HEK293T (cell line): ENCODE measurements at regions not wholly inside any gene's neighbourhood (a gene's known extent, or its start where the extent isn't known, plus 50 kb on each side); places are given as distances from the start of the nearest gene placed in this dataset.
A peak's percentile ranks its signal among the peaks of the same experiment; 100 is the strongest.

Experiments
- CTCF ChIA-PET: fragments of 350-600 bp; formaldehyde crosslinking; extraction: SDS; loops from one replicate; lab custom pipeline; 2021; ENCODE audit warnings: antibody characterized with exemption, inconsistent platforms; lab: Yijun Ruan, JAX
- POLR2A ChIA-PET: fragments of 350-600 bp; formaldehyde crosslinking; extraction: SDS; loops from one replicate; lab custom pipeline; 2020; ENCODE audit warnings: antibody characterized with exemption, inconsistent platforms; lab: Yijun Ruan, JAX
- DNase-seq: peaks from one replicate; pipeline ENCODE4 v3.0.0; 2012; ENCODE audit warnings: mixed read lengths; ENCODE audit errors: extremely low spot score
- ARNT ChIP-seq: fragments of 450-650 bp; IDR thresholded peaks from 2 replicates; pipeline ENCODE4 v1.6.1; 2017; ENCODE audit warnings: mild to moderate bottlenecking
- BHLHE40 ChIP-seq: fragments of 450-650 bp; IDR thresholded peaks from 2 replicates; pipeline ENCODE4 v1.6.1; 2016; ENCODE audit warnings: mild to moderate bottlenecking, moderate library complexity, borderline replicate concordance
- CTBP1 ChIP-seq: fragments of 450-650 bp; IDR thresholded peaks from 2 replicates; pipeline ENCODE4 v1.6.1; 2016; ENCODE audit warnings: borderline replicate concordance
- ELF4 ChIP-seq: fragments of 450-650 bp; IDR thresholded peaks from 2 replicates; pipeline ENCODE4 v1.6.1; 2017; ENCODE audit warnings: antibody characterized with exemption
- FOXA1 ChIP-seq: fragments of 450-650 bp; IDR thresholded peaks from 2 replicates; pipeline ENCODE4 v1.6.1; 2016; ENCODE audit warnings: mild to moderate bottlenecking
- FOXK2 ChIP-seq: fragments of 450-650 bp; IDR thresholded peaks from 2 replicates; pipeline ENCODE4 v1.6.1; 2016; ENCODE audit warnings: mild to moderate bottlenecking
- FOXM1 ChIP-seq: fragments of 450-650 bp; IDR thresholded peaks from 2 replicates; pipeline ENCODE4 v1.6.1; 2017; ENCODE audit warnings: mild to moderate bottlenecking, borderline replicate concordance
- HDGF ChIP-seq: fragments of 450-650 bp; IDR thresholded peaks from 2 replicates; pipeline ENCODE4 v1.6.1; 2017; ENCODE audit warnings: antibody characterized with exemption, borderline replicate concordance
- L3MBTL2 ChIP-seq: fragments of 450-650 bp; conservative IDR thresholded peaks from 2 replicates; pipeline ENCODE4 v1.6.1; 2016; ENCODE audit warnings: mild to moderate bottlenecking
- LEF1 ChIP-seq: fragments of 450-650 bp; IDR thresholded peaks from 2 replicates; pipeline ENCODE4 v1.6.1; 2017; ENCODE audit warnings: mild to moderate bottlenecking, borderline replicate concordance
- NFRKB ChIP-seq: fragments of 450-650 bp; IDR thresholded peaks from 2 replicates; pipeline ENCODE4 v1.6.1; 2016; ENCODE audit warnings: mild to moderate bottlenecking, moderate library complexity
- SP1 ChIP-seq: fragments of 450-650 bp; IDR thresholded peaks from 2 replicates; pipeline ENCODE4 v1.6.1; 2017
- SUZ12 ChIP-seq: fragments of 450-650 bp; IDR thresholded peaks from 2 replicates; pipeline ENCODE4 v1.6.1; 2016; ENCODE audit warnings: mild to moderate bottlenecking
- TARDBP ChIP-seq: fragments of 450-650 bp; IDR thresholded peaks from 2 replicates; pipeline ENCODE4 v1.6.1; 2016
- ZNF384 ChIP-seq: fragments of 450-650 bp; IDR thresholded peaks from 2 replicates; pipeline ENCODE4 v1.6.1; 2016
- TF ChIP-seq, protein P1 (sequence below): fragments of 450-650 bp; IDR thresholded peaks from 2 replicates; pipeline ENCODE4 v1.6.1; 2016

DNA sequence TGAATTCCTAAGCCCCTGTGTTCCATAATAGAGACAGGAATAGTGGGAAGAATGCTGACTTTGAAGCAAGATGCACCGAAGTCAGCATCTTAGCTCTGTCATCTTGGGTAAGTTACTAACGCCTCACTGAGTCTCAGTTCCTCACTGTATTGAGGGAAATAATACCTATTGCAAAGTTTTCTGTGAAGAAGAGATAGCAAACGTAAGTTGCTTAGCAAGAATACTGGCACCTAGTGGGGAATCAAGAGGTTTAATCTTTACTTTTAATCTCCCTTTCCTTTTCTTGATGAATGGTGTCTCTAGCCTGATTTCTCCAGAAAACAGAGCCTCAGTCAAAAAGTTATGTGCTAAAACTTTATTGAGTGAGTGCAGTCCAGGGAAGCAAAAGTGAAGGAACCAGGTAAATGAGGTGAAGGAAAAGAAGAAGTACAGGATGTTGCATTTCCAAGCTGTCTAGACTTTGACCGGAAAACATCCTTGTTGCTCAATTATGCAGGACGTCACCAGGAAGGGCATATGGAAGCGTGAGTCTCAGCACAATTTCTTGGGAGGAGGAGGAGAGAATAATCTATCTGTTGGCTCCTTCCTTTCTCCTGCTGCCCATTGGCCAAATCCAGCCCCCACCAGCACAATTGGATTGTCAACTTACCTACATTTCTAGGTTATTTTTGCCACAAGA is 210.0 kb downstream of the B3GLCT start:
- ChIA-PET POLR2A (no interaction called here), CTCF (no interaction called here)
- TF ChIP-seq TARDBP (no peak), BHLHE40 (no peak)
- TF ChIP-seq, protein P1, sequence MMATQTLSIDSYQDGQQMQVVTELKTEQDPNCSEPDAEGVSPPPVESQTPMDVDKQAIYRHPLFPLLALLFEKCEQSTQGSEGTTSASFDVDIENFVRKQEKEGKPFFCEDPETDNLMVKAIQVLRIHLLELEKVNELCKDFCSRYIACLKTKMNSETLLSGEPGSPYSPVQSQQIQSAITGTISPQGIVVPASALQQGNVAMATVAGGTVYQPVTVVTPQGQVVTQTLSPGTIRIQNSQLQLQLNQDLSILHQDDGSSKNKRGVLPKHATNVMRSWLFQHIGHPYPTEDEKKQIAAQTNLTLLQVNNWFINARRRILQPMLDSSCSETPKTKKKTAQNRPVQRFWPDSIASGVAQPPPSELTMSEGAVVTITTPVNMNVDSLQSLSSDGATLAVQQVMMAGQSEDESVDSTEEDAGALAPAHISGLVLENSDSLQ: no peak
- no peak for DNase-seq

- POLR2A ChIA-PET: no interaction called here
- TF ChIP-seq ZNF384: no peak
- TF ChIP-seq NFRKB: no peak
- TF ChIP-seq HDGF: no peak
- no peak for TF ChIP-seq LEF1
- no peak for TF ChIP-seq ARNT
- CTCF ChIA-PET: interaction anchor here (0.6 kb wide), 1 partner anchor 167 kb away, joined by 3 read pairs; no protein-coding TSS in a partner anchor
- no peak for DNase-seq
These were observed 213.7 kb downstream of the B3GLCT start for GRCh38 chr13:31413516-31413915.

GRCh38 chr13:31416066-31416465 is 216.3 kb downstream of the B3GLCT start:
- DNase-seq: no peak
- CTCF ChIA-PET: no interaction called here
- POLR2A ChIA-PET: no interaction called here
- TF ChIP-seq FOXM1: no peak
- TF ChIP-seq ELF4: no peak
- TF ChIP-seq TARDBP: no peak
- TF ChIP-seq HDGF: no peak
- TF ChIP-seq SUZ12: no peak
- TF ChIP-seq LEF1: no peak

DNA sequence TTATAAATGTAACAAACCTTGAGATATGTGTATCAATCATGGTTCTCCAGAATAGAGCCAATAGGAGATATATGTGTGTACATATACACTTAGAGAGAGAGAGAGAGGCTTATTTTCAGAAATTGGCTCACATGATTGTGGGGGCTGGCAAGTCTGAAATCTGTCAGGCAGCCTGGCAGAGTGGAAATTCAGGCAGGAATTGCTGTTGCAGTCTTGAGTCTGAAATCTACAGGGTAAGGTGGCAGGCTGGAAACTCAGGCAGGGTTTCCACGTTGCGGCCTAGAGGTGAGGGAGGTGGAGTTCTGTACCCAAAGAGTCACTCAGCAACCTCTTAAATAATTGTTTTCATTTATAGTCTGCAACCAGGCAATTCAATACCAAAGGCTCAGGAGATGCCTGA is 218.4 kb downstream of the B3GLCT start:
- ChIA-PET POLR2A (no interaction called here), CTCF (no interaction called here)
- no peak for DNase-seq
- TF ChIP-seq SUZ12 (no peak), TARDBP (no peak), BHLHE40 (no peak)
- TF ChIP-seq, protein P1: no peak

GRCh38 chr13:31421756-31422155 is 222.0 kb downstream of the B3GLCT start:
- POLR2A ChIA-PET: no interaction called here
- no peak for TF ChIP-seq TARDBP
- no peak for TF ChIP-seq L3MBTL2
- TF ChIP-seq FOXA1: no peak
- TF ChIP-seq SUZ12: no peak
- TF ChIP-seq SP1: no peak
- TF ChIP-seq ARNT: no peak
- TF ChIP-seq, protein P1: no peak
- no peak for TF ChIP-seq FOXK2
- TF ChIP-seq ZNF384: no peak
- TF ChIP-seq BHLHE40: no peak
- TF ChIP-seq CTBP1: no peak
- TF ChIP-seq HDGF: no peak
- TF ChIP-seq FOXM1: no peak
- no peak for TF ChIP-seq NFRKB
- no peak for TF ChIP-seq LEF1
- no peak for DNase-seq
- CTCF ChIA-PET: interaction anchor here (0.6 kb wide), 1 partner anchor 8 kb away, joined by 3 read pairs; no protein-coding TSS in a partner anchor

DNA sequence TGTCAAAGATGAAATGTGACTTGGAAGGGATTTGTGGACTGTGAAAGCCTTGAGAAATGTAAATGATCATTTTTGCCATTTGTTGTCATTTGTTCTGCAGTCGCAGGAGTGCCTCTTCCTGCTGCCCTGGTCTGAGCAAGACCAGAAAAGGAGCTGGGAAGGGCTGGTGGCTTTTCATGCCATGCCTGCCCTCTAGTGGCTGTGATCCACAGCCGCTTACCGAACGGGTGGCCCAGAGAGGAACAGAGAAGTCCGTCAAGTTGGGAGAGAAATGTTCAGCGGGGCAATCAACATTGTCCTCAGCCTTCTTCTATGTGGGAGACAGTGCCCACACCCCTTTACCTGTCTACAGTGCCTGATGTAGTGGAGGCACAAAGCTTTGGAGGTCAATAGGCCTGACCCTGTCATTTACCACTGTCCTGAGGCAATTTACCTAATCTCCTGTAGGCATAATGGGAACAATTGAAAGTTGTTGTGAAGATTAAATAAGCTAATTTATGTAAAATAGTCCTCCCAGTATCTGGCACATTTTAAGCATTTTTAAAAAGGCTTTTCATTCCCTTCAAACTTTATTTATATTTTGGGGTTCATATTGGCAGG is 224.5 kb downstream of the B3GLCT start:
- TF ChIP-seq NFRKB: no peak
- no peak for TF ChIP-seq SUZ12
- TF ChIP-seq LEF1: no peak
- TF ChIP-seq ARNT: no peak
- no peak for TF ChIP-seq HDGF
- TF ChIP-seq FOXK2: no peak
- no peak for TF ChIP-seq BHLHE40
- TF ChIP-seq SP1: no peak
- TF ChIP-seq ZNF384: no peak
- no peak for TF ChIP-seq L3MBTL2
- no peak for TF ChIP-seq ELF4
- ChIA-PET POLR2A (interaction anchor here (0.6 to 0.7 kb wide), 2 partner anchors 219 to 225 kb away, joined by 3 read pairs; partner anchors contain the start of gene B3GLCT), CTCF (interaction anchor here (0.6 to 2.1 kb wide), 5 partner anchors 187 to 1907 kb away, joined by 3 to 15 read pairs (median 4); no protein-coding TSS in a partner anchor)
- DNase-seq: peak; percentile 83

GRCh38 chr13:31426395-31426794 is 226.6 kb downstream of the B3GLCT start:
- POLR2A ChIA-PET: no interaction called here
- CTCF ChIA-PET: no interaction called here
- TF ChIP-seq FOXK2 (no peak), LEF1 (no peak), FOXM1 (no peak)
- no peak for DNase-seq
